ENCODE measurements at regions not wholly inside any gene's neighbourhood (a gene's known extent, or its start where the extent isn't known, plus 50 kb on each side); places are given as distances from the start of the nearest gene placed in this dataset.

- no peak for TF ChIP-seq JUND (IDR thresholded peaks at IDR 0.05; ENCODE audit: low read depth)
- in situ Hi-C loops (cut with HindIII; ENCODE audit: low pct_unique_long_range_greater_than_20kb, low sequenced_read_pairs): no loop called here
- DNase-seq (ENCODE audit: low read depth in 1 of 2, low spot score in 1 of 2): no peak
Measured at GRCh38 chr1:29779146-29779545, 542.8 kb downstream of the PTPRU start.

GRCh38 chr1:29777522-29777921, 541.2 kb downstream of the PTPRU start:
- in situ Hi-C loops (cut with HindIII; ENCODE audit: low pct_unique_long_range_greater_than_20kb, low sequenced_read_pairs): no loop called here
- TF ChIP-seq JUND (IDR thresholded peaks at IDR 0.05; ENCODE audit: low read depth): no peak
- no peak for DNase-seq (ENCODE audit: low read depth in 1 of 2, low spot score in 1 of 2)

- DNase-seq (ENCODE audit: low read depth in 1 of 2, low spot score in 1 of 2): no peak
- no peak for TF ChIP-seq JUND (IDR thresholded peaks at IDR 0.05; ENCODE audit: low read depth)
- in situ Hi-C loops (cut with HindIII; ENCODE audit: low pct_unique_long_range_greater_than_20kb, low sequenced_read_pairs): no loop called here
Measured at GRCh38 chr1:29774355-29774754, 538.0 kb downstream of the PTPRU start.

- in situ Hi-C loops (cut with HindIII; ENCODE audit: low pct_unique_long_range_greater_than_20kb, low sequenced_read_pairs): no loop called here
- DNase-seq (ENCODE audit: low read depth in 1 of 2, low spot score in 1 of 2): no peak
- TF ChIP-seq JUND (IDR thresholded peaks at IDR 0.05; ENCODE audit: low read depth): no peak
Measured at GRCh38 chr1:29772584-29773100, 536.3 kb downstream of the PTPRU start.

GRCh38 chr1:29767769-29768425, 531.6 kb downstream of the PTPRU start:
- in situ Hi-C loops (cut with HindIII; ENCODE audit: low pct_unique_long_range_greater_than_20kb, low sequenced_read_pairs): no loop called here
- DNase-seq (ENCODE audit: low read depth in 1 of 2, low spot score in 1 of 2): no peak
- no peak for TF ChIP-seq JUND (IDR thresholded peaks at IDR 0.05; ENCODE audit: low read depth)

GRCh38 chr1:29767088-29767685, 530.9 kb downstream of the PTPRU start:
- in situ Hi-C loops (cut with HindIII; ENCODE audit: low pct_unique_long_range_greater_than_20kb, low sequenced_read_pairs): no loop called here

GRCh38 chr1:29762635-29763034, 526.3 kb downstream of the PTPRU start:
- no peak for TF ChIP-seq JUND (IDR thresholded peaks at IDR 0.05; ENCODE audit: low read depth)
- in situ Hi-C loops (cut with HindIII; ENCODE audit: low pct_unique_long_range_greater_than_20kb, low sequenced_read_pairs): no loop called here
- DNase-seq (ENCODE audit: low read depth in 1 of 2, low spot score in 1 of 2): no peak

More at GRCh38 chr1:29767088-29767685, 530.9 kb downstream of the PTPRU start:
- DNase-seq (ENCODE audit: low read depth in 1 of 2, low spot score in 1 of 2): no peak
- TF ChIP-seq JUND (IDR thresholded peaks at IDR 0.05; ENCODE audit: low read depth): no peak

GRCh38 chr1:29761159-29761928, 525.0 kb downstream of the PTPRU start:
- in situ Hi-C loops (cut with HindIII; ENCODE audit: low pct_unique_long_range_greater_than_20kb, low sequenced_read_pairs): no loop called here
- no peak for DNase-seq (ENCODE audit: low read depth in 1 of 2, low spot score in 1 of 2)
- TF ChIP-seq JUND (IDR thresholded peaks at IDR 0.05; ENCODE audit: low read depth): no peak

- in situ Hi-C loops (cut with HindIII; ENCODE audit: low pct_unique_long_range_greater_than_20kb, low sequenced_read_pairs): no loop called here
- no peak for TF ChIP-seq JUND (IDR thresholded peaks at IDR 0.05; ENCODE audit: low read depth)
Measured at GRCh38 chr1:29760067-29760564, 523.8 kb downstream of the PTPRU start.

GRCh38 chr1:29758781-29759499, 522.6 kb downstream of the PTPRU start:
- TF ChIP-seq JUND (IDR thresholded peaks at IDR 0.05; ENCODE audit: low read depth): no peak
- in situ Hi-C loops (cut with HindIII; ENCODE audit: low pct_unique_long_range_greater_than_20kb, low sequenced_read_pairs): no loop called here
- no peak for DNase-seq (ENCODE audit: low read depth in 1 of 2, low spot score in 1 of 2)

More at GRCh38 chr1:29760067-29760564, 523.8 kb downstream of the PTPRU start:
- DNase-seq (ENCODE audit: low read depth in 1 of 2, low spot score in 1 of 2): no peak

GRCh38 chr1:29757866-29758780, 521.8 kb downstream of the PTPRU start:
- DNase-seq (ENCODE audit: low read depth in 1 of 2, low spot score in 1 of 2): no peak
- no peak for TF ChIP-seq JUND (IDR thresholded peaks at IDR 0.05; ENCODE audit: low read depth)
- in situ Hi-C loops (cut with HindIII; ENCODE audit: low pct_unique_long_range_greater_than_20kb, low sequenced_read_pairs): no loop called here

Measured in T47D (cell line).